ENCODE measurements at regions not wholly inside any gene's neighbourhood (a gene's known extent, or its start where the extent isn't known, plus 50 kb on each side); places are given as distances from the start of the nearest gene placed in this dataset.

DNA sequence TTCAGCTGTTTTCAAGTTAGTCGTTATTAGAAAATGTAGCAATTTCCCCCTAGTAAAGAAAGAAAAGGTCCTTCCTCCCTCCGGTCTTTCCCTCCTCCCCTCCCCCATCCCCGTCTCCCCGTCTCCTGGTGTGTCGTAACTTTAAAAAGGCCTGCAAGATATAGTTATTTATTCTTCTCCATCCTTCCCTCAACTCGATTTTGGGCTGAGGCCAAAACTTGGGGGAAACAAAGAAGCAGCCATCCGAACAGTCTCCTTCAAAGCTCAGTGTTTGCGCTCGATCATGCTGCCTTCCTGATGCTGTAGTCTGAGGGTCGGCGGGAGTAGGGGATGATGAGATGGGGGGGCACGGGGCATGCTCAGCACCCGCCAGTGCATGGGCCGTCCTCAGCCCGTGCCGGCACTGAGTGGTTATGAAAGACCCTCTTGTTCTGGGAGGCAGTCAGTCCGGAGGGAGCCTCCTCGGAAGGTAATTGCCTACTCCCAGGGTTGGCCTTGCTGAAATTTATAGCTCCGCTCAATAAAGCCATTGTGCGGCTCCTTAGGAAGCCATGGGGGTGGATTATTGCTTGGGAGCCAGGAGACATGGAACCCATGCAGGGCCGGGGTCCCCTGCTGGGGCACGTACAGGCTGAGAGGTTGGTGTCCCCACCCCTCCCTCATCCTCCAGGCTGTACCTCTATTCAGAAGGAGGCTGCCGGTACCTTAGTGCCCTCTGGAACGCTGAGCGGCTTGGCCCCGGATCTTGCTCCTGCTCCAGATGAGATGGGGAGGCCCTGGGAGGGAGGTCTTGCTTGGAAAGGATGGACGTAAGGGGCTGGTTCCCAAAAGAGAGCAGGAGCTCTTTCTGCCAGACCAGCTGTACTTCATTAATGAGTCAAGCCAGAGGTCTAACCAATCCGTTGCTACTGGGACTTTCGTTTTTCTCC, 212.7 kb upstream of the CADM1 start:
- ATAC-seq (no peak), FAIRE-seq (no peak), DNase-seq (ENCODE audit: low spot score) (no peak)
- POLR2A ChIA-PET: no interaction called here
- no peak overlapping the region for H3K4me2 ChIP-seq (ENCODE audit: low read depth, low read length)
- no peaks in the 10 kb centered on the region for H3K79me2 ChIP-seq (ENCODE audit: insufficient read depth, low read length)
- peaks cover 0 to 12% of the 10 kb centered on the region in 2 experiments; a peak in 3 of 5 replicates for H3K27me3 ChIP-seq (ENCODE audit: control insufficient read depth in 1 of 2, insufficient read depth in 2 of 2, low read length in 2 of 2)
- H3K27ac ChIP-seq (ENCODE audit: extremely low read length, insufficient read depth, low read length): no peak overlapping the region
- no peaks in the 10 kb centered on the region for H3K9me3 ChIP-seq (ENCODE audit: low read length)
- H3K36me3 ChIP-seq (replicated peaks in 1 of 2; ENCODE audit: control insufficient read depth in 1 of 2, insufficient read depth in 2 of 2, low read length in 2 of 2): no peaks in the 10 kb centered on the region
- no peaks in the 10 kb centered on the region for H3K4me1 ChIP-seq (ENCODE audit: insufficient read depth, low read length)
- 36% methylated on average over 27 of the region's 29 CpGs for WGBS (ENCODE audit: low lambda C conversion rate)
- no peak overlapping the region for H3K9ac ChIP-seq (ENCODE audit: insufficient read depth, low read depth, low read length)
- CTCF ChIA-PET (ENCODE audit: low intra/inter-chr PET ratio, low total read pairs): no interaction called here
- no peak overlapping the region for H2AFZ ChIP-seq (ENCODE audit: low read length)
- H3K4me3 ChIP-seq (replicated peaks in 1 of 3; ENCODE audit: insufficient read depth in 1 of 3, low read depth in 2 of 3, low read length in 3 of 3): no peak overlapping the region
- H4K20me1 ChIP-seq (ENCODE audit: insufficient read depth, low read length): no peaks in the 10 kb centered on the region
- intact Hi-C loops (cut with micrococcal nuclease; ENCODE audit: unreplicated experiment) (no loop called here), in situ Hi-C loops (cut with HindIII; ENCODE audit: extremely low pct_ligation_motif_present, low pct_unique_long_range_greater_than_20kb) (no loop called here)
- BruUV-seq (replicated peaks): no TSS peak
- TF ChIP-seq YEATS2 (CRISPR knock-in tag; IDR thresholded peaks at IDR 0.05; ENCODE audit: borderline replicate concordance): no peak
- no peak for TF ChIP-seq ZNF441 (CRISPR knock-in tag; IDR thresholded peaks at IDR 0.05; ENCODE audit: borderline replicate concordance)

DNA sequence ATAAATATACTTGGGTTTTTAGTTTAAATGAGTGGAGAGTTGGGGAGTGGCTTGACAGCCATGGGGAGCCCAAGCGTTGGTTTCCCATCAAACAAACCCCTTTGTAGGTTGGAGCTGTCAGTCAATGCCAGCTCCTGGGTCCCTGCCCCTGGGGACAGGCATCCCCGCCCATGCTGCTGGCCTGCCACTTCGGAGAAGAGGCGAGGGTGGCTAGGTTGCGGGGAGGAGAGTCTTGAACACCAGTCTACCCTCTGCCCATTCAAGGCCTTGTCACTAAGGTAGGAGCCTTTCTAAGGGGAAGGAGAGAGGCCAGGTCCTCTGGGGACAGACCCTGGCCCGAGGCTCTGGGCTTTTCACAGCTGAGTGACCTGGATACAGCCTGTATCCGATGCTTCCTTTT, 211.9 kb upstream of the CADM1 start:
- Histone ChIP-seq H2AFZ (ENCODE audit: low read length) (no peak overlapping the region), H4K20me1 (ENCODE audit: insufficient read depth, low read length) (no peaks in the 10 kb centered on the region), H3K27me3 (ENCODE audit: control insufficient read depth in 1 of 2, insufficient read depth in 2 of 2, low read length in 2 of 2) (peaks cover 0 to 17% of the 10 kb centered on the region in 2 experiments; a peak in 3 of 5 replicates), H3K9me3 (ENCODE audit: low read length) (no peaks in the 10 kb centered on the region), H3K9ac (ENCODE audit: insufficient read depth, low read depth, low read length) (no peak overlapping the region), H3K36me3 (replicated peaks in 1 of 2; ENCODE audit: control insufficient read depth in 1 of 2, insufficient read depth in 2 of 2, low read length in 2 of 2) (no peaks in the 10 kb centered on the region), H3K4me3 (replicated peaks in 1 of 3; ENCODE audit: insufficient read depth in 1 of 3, low read depth in 2 of 3, low read length in 3 of 3) (no peak overlapping the region), H3K4me1 (ENCODE audit: insufficient read depth, low read length) (no peaks in the 10 kb centered on the region), H3K4me2 (ENCODE audit: low read depth, low read length) (no peak overlapping the region), H3K79me2 (ENCODE audit: insufficient read depth, low read length) (no peaks in the 10 kb centered on the region), H3K27ac (ENCODE audit: extremely low read length, insufficient read depth, low read length) (no peak overlapping the region)
- WGBS (ENCODE audit: low lambda C conversion rate): 8% methylated on average over 3 of the region's 7 CpGs
- intact Hi-C loops (cut with micrococcal nuclease; ENCODE audit: unreplicated experiment) (no loop called here), in situ Hi-C loops (cut with HindIII; ENCODE audit: extremely low pct_ligation_motif_present, low pct_unique_long_range_greater_than_20kb) (no loop called here)
- DNase-seq (ENCODE audit: low spot score) (no peak), ATAC-seq (no peak), FAIRE-seq (no peak)
- no TSS peak for BruUV-seq (replicated peaks)
- ChIA-PET POLR2A (no interaction called here), CTCF (ENCODE audit: low intra/inter-chr PET ratio, low total read pairs) (no interaction called here)
- no peak for TF ChIP-seq ARID2 (CRISPR knock-in tag; IDR thresholded peaks at IDR 0.05; ENCODE audit: borderline replicate concordance)
- no peak for TF ChIP-seq KAT7 (CRISPR knock-in tag; IDR thresholded peaks at IDR 0.05; ENCODE audit: borderline replicate concordance)
- no peak for TF ChIP-seq TMF1 (CRISPR knock-in tag; IDR thresholded peaks at IDR 0.05; ENCODE audit: low read depth)
- TF ChIP-seq ZNF776 (CRISPR knock-in tag; IDR thresholded peaks at IDR 0.05): no peak
- no peak for TF ChIP-seq ZNF232 (CRISPR knock-in tag; IDR thresholded peaks at IDR 0.05; ENCODE audit: borderline replicate concordance)
- no peak for TF ChIP-seq ZNF234 (CRISPR knock-in tag; conservative IDR thresholded peaks at IDR 0.05)
- TF ChIP-seq, protein P1, sequence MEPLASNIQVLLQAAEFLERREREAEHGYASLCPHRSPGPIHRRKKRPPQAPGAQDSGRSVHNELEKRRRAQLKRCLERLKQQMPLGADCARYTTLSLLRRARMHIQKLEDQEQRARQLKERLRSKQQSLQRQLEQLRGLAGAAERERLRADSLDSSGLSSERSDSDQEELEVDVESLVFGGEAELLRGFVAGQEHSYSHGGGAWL (CRISPR knock-in tag; IDR thresholded peaks at IDR 0.05): no peak
- TF ChIP-seq ZNF251 (CRISPR knock-in tag; IDR thresholded peaks at IDR 0.05): no peak
- no peak for TF ChIP-seq HMG20B (CRISPR knock-in tag; conservative IDR thresholded peaks at IDR 0.05)
- TF ChIP-seq, protein P2, sequence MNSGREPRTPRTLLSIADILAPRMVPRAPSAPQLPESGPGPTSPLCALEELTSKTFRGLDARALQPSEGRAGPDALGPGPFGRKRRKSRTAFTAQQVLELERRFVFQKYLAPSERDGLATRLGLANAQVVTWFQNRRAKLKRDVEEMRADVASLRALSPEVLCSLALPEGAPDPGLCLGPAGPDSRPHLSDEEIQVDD (CRISPR knock-in tag; IDR thresholded peaks at IDR 0.05; ENCODE audit: borderline replicate concordance): no peak
- no peak for TF ChIP-seq SKI (IDR thresholded peaks at IDR 0.05; ENCODE audit: partially characterized antibody)
- no peak for TF ChIP-seq RFX3 (CRISPR knock-in tag; IDR thresholded peaks at IDR 0.05)
- TF ChIP-seq, protein P3, sequence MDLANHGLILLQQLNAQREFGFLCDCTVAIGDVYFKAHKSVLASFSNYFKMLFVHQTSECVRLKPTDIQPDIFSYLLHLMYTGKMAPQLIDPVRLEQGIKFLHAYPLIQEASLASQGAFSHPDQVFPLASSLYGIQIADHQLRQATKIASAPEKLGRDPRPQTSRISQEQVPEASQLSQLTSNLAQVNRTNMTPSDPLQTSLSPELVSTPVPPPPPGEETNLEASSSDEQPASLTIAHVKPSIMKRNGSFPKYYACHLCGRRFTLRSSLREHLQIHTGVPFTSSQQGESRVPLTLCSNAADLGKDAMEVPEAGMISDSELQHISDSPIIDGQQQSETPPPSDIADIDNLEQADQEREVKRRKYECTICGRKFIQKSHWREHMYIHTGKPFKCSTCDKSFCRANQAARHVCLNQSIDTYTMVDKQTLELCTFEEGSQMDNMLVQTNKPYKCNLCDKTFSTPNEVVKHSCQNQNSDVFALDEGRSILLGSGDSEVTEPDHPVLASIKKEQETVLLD (CRISPR knock-in tag; IDR thresholded peaks at IDR 0.05; ENCODE audit: low read depth): no peak
- TF ChIP-seq, protein P4, sequence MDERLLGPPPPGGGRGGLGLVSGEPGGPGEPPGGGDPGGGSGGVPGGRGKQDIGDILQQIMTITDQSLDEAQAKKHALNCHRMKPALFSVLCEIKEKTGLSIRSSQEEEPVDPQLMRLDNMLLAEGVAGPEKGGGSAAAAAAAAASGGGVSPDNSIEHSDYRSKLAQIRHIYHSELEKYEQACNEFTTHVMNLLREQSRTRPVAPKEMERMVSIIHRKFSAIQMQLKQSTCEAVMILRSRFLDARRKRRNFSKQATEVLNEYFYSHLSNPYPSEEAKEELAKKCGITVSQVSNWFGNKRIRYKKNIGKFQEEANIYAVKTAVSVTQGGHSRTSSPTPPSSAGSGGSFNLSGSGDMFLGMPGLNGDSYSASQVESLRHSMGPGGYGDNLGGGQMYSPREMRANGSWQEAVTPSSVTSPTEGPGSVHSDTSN (CRISPR knock-in tag; IDR thresholded peaks at IDR 0.05): no peak

Measured in HepG2 (cell line).